Neuronal stem cell (in vitro differentiated cells): ENCODE measurements at regions not wholly inside any gene's neighbourhood (a gene's known extent, or its start where the extent isn't known, plus 50 kb on each side); places are given as distances from the start of the nearest gene placed in this dataset.

Experiments
- DNase-seq: peaks from one replicate; pipeline ENCODE4 v3.0.0-alpha.2; 2013; ENCODE audit warnings: low spot score
- H2AFZ ChIP-seq: one replicate; pipeline ENCODE4 v1.6.1; 2013; ENCODE audit warnings: mild to moderate bottlenecking, low read length, inconsistent platforms
- H2AK5ac ChIP-seq: 2 replicates; pipeline ENCODE4 v1.6.1; 2013; ENCODE audit warnings: low read depth, mild to moderate bottlenecking, inconsistent platforms, low read length, moderate library complexity, mixed read lengths
- H2BK120ac ChIP-seq: 2 replicates; pipeline ENCODE4 v1.6.1; 2013; ENCODE audit warnings: low read depth, mild to moderate bottlenecking, inconsistent platforms, low read length, moderate library complexity, mixed read lengths
- H2BK12ac ChIP-seq: one replicate; pipeline ENCODE4 v1.6.1; 2013; ENCODE audit warnings: low read length, inconsistent platforms
- H2BK15ac ChIP-seq: 2 replicates; pipeline ENCODE4 v1.6.1; 2013; ENCODE audit warnings: mild to moderate bottlenecking, low read length, inconsistent platforms, mixed read lengths
- H2BK5ac ChIP-seq: one replicate; pipeline ENCODE4 v1.6.1; 2013; ENCODE audit warnings: inconsistent platforms, mild to moderate bottlenecking, low read length, moderate library complexity
- H3K14ac ChIP-seq: one replicate; pipeline ENCODE4 v1.6.1; 2013; ENCODE audit warnings: low read length, inconsistent platforms
- H3K18ac ChIP-seq: 2 replicates; pipeline ENCODE4 v1.6.1; 2013; ENCODE audit warnings: low read length, inconsistent platforms
- H3K23ac ChIP-seq: 2 replicates; pipeline ENCODE4 v1.6.1; 2013; ENCODE audit warnings: low read depth, mild to moderate bottlenecking, mixed read lengths, low read length, inconsistent platforms; ENCODE audit not compliant: poor library complexity
- H3K27ac ChIP-seq: replicated peaks from 3 replicates; pipeline ENCODE4 v1.5.1; 2013; ENCODE audit warnings: low read length, inconsistent platforms
- H3K27me3 ChIP-seq, 3 experiments: 2 replicates each; pipeline ENCODE4 v1.6.1; 2013; ENCODE audit warnings: low read length in 3 of 3, mild to moderate bottlenecking in 2 of 3, inconsistent platforms in 1 of 3, low read depth in 1 of 3, mixed read lengths in 1 of 3, moderate library complexity in 1 of 3; ENCODE audit not compliant: control insufficient read depth in 3 of 3, insufficient read depth in 3 of 3
- H3K36me3 ChIP-seq, 2 donors: replicated peaks in 1 of 2; 2 replicates each; pipeline ENCODE4 v1.6.1; 2013; ENCODE audit warnings: low read length in 2 of 2; ENCODE audit not compliant: control insufficient read depth in 2 of 2, insufficient read depth in 2 of 2
- H3K4ac ChIP-seq: 2 replicates; pipeline ENCODE4 v1.6.1; 2013; ENCODE audit warnings: inconsistent platforms, mild to moderate bottlenecking, low read length, moderate library complexity
- H3K4me1 ChIP-seq, 2 donors: 1 replicate in 1 of 2; 2 replicates in 1 of 2; pipeline ENCODE4 v1.6.1; 2013; ENCODE audit warnings: low read length in 2 of 2, low read depth in 1 of 2; ENCODE audit not compliant: control insufficient read depth in 2 of 2, insufficient read depth in 1 of 2
- H3K4me2 ChIP-seq: one replicate; pipeline ENCODE4 v1.6.1; 2013; ENCODE audit warnings: mild to moderate bottlenecking, low read length, inconsistent platforms; ENCODE audit not compliant: insufficient read depth, poor library complexity, severe bottlenecking
- H3K4me3 ChIP-seq, 2 donors: 2 replicates each; pipeline ENCODE4 v1.5.1; 2013; ENCODE audit warnings: low read length in 2 of 2, mild to moderate bottlenecking in 2 of 2, inconsistent platforms in 1 of 2, moderate library complexity in 1 of 2
- H3K79me1 ChIP-seq: one replicate; pipeline ENCODE4 v1.6.1; 2013; ENCODE audit warnings: low read depth, mild to moderate bottlenecking, inconsistent platforms, low read length, moderate library complexity
- H3K9ac ChIP-seq: one replicate; pipeline ENCODE4 v1.6.1; 2013; ENCODE audit warnings: mild to moderate bottlenecking, low read depth, low read length, inconsistent platforms; ENCODE audit not compliant: poor library complexity
- H3K9me3 ChIP-seq, 2 donors: replicated peaks in 1 of 2; 2 replicates each; pipeline versions ENCODE3 to v1.6.1; 2013; ENCODE audit warnings: low read length in 2 of 2, mild to moderate bottlenecking in 2 of 2, inconsistent platforms in 1 of 2, low read depth in 1 of 2, mixed read lengths in 1 of 2, moderate library complexity in 1 of 2; ENCODE audit not compliant: control insufficient read depth in 2 of 2, insufficient read depth in 1 of 2
- H4K8ac ChIP-seq: one replicate; pipeline ENCODE4 v1.6.1; 2013; ENCODE audit warnings: low read depth, mild to moderate bottlenecking, inconsistent platforms, low read length, moderate library complexity
- H4K91ac ChIP-seq: one replicate; pipeline ENCODE4 v1.6.1; 2013; ENCODE audit warnings: low read length, low read depth, mild to moderate bottlenecking, inconsistent platforms; ENCODE audit not compliant: poor library complexity
- WGBS, 2 donors: extraction: QIAGEN DNeasy Blood & Tissue Kit; methylation state at CpG; one replicate each; pipeline ENCODE4 v1.1.7; 2013; ENCODE audit warnings: missing lambda C conversion rate in 2 of 2, mixed read lengths in 1 of 2; ENCODE audit not compliant: insufficient read length in 2 of 2, insufficient replicate concordance in 1 of 2; ENCODE audit errors: extremely low coverage in 2 of 2; 5-methylcytosine and 5-hydroxymethylcytosine counted together

GRCh38 chr11:122215244-122215992 is 99.4 kb upstream of the BLID start:
- Histone ChIP-seq H3K4me3 (peak overlapping the region in 1 of 2 donors; percentile 15), H4K91ac (no peak overlapping the region), H2BK12ac (no peak overlapping the region), H3K4me1 (peaks cover 3 to 14% of the 10 kb centered on the region in 2 donors), H3K79me1 (no peaks in the 10 kb centered on the region), H3K18ac (no peak overlapping the region), H3K9ac (peak overlapping the region; percentile 63), H2AFZ (peak overlapping the region; percentile 89), H3K27ac (no peak overlapping the region), H2BK5ac (no peak overlapping the region), H3K23ac (no peak overlapping the region), H3K4ac (no peak overlapping the region), H3K27me3 (no peaks in the 10 kb centered on the region), H4K8ac (no peak overlapping the region), H3K4me2 (no peak overlapping the region), H3K14ac (no peak overlapping the region), H2AK5ac (no peak overlapping the region), H2BK15ac (no peak overlapping the region), H3K36me3 (no peaks in the 10 kb centered on the region), H2BK120ac (no peak overlapping the region), H3K9me3 (no peaks in the 10 kb centered on the region)
- no CpG with 5 or more reads among the region's 11 CpGs for WGBS, 2 donors
- peak; percentile 67 for DNase-seq

DNA sequence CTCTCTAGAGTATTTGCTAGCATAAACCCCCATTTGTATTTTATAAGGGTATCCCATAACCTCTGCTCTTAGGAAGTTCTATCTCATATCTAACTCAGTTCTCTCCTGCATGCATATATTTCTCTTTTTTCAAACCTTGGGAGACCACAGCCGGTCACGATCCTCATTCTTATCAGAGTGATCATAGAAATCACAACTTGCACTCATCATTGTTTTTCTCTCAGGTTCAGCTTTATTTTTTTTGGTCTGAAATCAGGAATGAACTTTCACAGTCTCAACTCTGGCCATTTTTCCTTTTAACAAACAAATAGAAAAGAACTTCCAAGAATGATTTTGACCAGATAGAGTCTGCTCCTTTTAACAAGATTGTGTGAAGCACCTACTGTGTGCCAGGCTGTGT is 98.6 kb upstream of the BLID start:
- H3K23ac ChIP-seq: no peak overlapping the region
- no peak overlapping the region for H2BK120ac ChIP-seq
- no CpG with 5 or more reads among the region's 2 CpGs for WGBS, 2 donors
- DNase-seq: no peak
- H3K9me3 ChIP-seq: no peaks in the 10 kb centered on the region
- no peaks in the 10 kb centered on the region for H3K79me1 ChIP-seq
- H3K4ac ChIP-seq: no peak overlapping the region
- no peaks in the 10 kb centered on the region for H3K27me3 ChIP-seq
- H3K4me2 ChIP-seq: no peak overlapping the region
- H3K4me3 ChIP-seq: no peak overlapping the region
- H2BK5ac ChIP-seq: no peak overlapping the region
- H4K91ac ChIP-seq: no peak overlapping the region
- no peak overlapping the region for H2AK5ac ChIP-seq
- peaks cover 4 to 16% of the 10 kb centered on the region in 2 donors for H3K4me1 ChIP-seq
- no peak overlapping the region for H3K14ac ChIP-seq
- H3K36me3 ChIP-seq: no peaks in the 10 kb centered on the region
- H2BK12ac ChIP-seq: no peak overlapping the region
- no peak overlapping the region for H2AFZ ChIP-seq
- H3K9ac ChIP-seq: no peak overlapping the region
- no peak overlapping the region for H4K8ac ChIP-seq
- no peak overlapping the region for H3K18ac ChIP-seq
- H2BK15ac ChIP-seq: no peak overlapping the region
- no peak overlapping the region for H3K27ac ChIP-seq

DNA sequence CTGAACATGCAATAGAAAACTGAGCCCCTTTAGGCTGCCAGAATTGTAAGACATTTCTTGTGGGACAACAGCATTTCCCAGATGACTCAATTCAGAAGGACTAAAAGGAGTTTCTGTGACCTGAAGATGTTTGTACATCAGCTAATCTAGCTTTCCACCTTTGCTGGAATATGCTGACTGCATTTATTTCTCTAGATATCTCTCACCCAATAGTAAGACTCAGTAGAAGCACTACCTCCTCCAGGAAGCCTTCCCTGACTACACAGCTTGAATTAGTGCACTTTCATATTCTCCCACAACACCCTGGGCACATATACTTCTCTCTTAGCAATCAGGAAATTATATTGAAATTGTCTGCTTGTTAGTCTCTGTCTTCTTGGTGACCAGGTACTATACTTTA is 98.1 kb upstream of the BLID start:
- no peak overlapping the region for H2AFZ ChIP-seq
- H2AK5ac ChIP-seq: no peak overlapping the region
- H2BK120ac ChIP-seq: no peak overlapping the region
- H2BK12ac ChIP-seq: no peak overlapping the region
- H2BK5ac ChIP-seq: no peak overlapping the region
- no peak overlapping the region for H2BK15ac ChIP-seq
- H3K4me3 ChIP-seq: no peak overlapping the region
- no peak overlapping the region for H3K4me2 ChIP-seq
- no peak overlapping the region for H3K14ac ChIP-seq
- peaks cover 4 to 14% of the 10 kb centered on the region in 2 donors for H3K4me1 ChIP-seq
- H4K8ac ChIP-seq: no peak overlapping the region
- H3K9ac ChIP-seq: no peak overlapping the region
- DNase-seq: no peak
- no peaks in the 10 kb centered on the region for H3K36me3 ChIP-seq
- no peak overlapping the region for H3K18ac ChIP-seq
- no peaks in the 10 kb centered on the region for H3K27me3 ChIP-seq
- no peak overlapping the region for H3K27ac ChIP-seq
- no peak overlapping the region for H3K23ac ChIP-seq
- no peaks in the 10 kb centered on the region for H3K9me3 ChIP-seq
- H4K91ac ChIP-seq: no peak overlapping the region
- H3K4ac ChIP-seq: no peak overlapping the region
- H3K79me1 ChIP-seq: no peaks in the 10 kb centered on the region

DNA sequence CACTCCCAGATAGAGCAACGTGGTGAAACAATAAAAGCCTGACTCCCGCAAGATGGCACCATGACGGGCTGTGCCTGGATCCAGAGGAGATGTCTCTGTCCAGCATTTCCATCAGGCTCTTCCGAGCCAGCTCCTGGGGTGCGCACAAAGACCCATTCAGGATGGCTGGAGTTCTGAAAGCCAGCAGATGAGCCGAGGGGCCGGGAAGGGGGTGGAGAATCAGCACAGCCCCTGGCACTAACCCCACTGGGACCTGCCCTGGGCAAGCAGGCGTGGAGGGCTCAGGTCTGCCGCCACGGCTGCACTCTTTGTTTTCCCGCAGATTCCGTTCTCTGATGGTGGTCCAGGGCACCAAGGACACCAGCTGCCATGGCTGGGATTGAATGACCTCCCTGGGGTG is 97.2 kb upstream of the BLID start:
- no peaks in the 10 kb centered on the region for H3K27me3 ChIP-seq
- no peak overlapping the region for H4K91ac ChIP-seq
- H2BK12ac ChIP-seq: no peak overlapping the region
- H3K4me3 ChIP-seq: no peak overlapping the region
- no peak overlapping the region for H3K23ac ChIP-seq
- no peak overlapping the region for H3K14ac ChIP-seq
- peak overlapping the region; percentile 8 for H3K18ac ChIP-seq
- no peak overlapping the region for H3K9ac ChIP-seq
- no peaks in the 10 kb centered on the region for H3K9me3 ChIP-seq
- H3K4me1 ChIP-seq: peaks cover 4 to 14% of the 10 kb centered on the region in 2 donors
- no peak overlapping the region for H2BK120ac ChIP-seq
- H3K79me1 ChIP-seq: no peaks in the 10 kb centered on the region
- WGBS, 2 donors: no CpG with 5 or more reads among the region's 12 CpGs
- H3K4me2 ChIP-seq: no peak overlapping the region
- H3K36me3 ChIP-seq: no peaks in the 10 kb centered on the region
- no peak for DNase-seq
- H2BK15ac ChIP-seq: peak overlapping the region; percentile 43
- H2BK5ac ChIP-seq: no peak overlapping the region
- peak overlapping the region; percentile 33 for H2AK5ac ChIP-seq
- H3K4ac ChIP-seq: no peak overlapping the region
- no peak overlapping the region for H2AFZ ChIP-seq
- H4K8ac ChIP-seq: no peak overlapping the region
- no peak overlapping the region for H3K27ac ChIP-seq
